ENCODE measurements at regions not wholly inside any gene's neighbourhood (a gene's known extent, or its start where the extent isn't known, plus 50 kb on each side); places are given as distances from the start of the nearest gene placed in this dataset.
"Not testable (repeated sequence)": the region's sequence is repeated elsewhere in the genome, so short reads cannot be mapped to it uniquely, and the experiment has no call there.

- no peak for DNase-seq
Measured at GRCh38 chr1:232335741-232336293, 294.1 kb downstream of the SIPA1L2 start.

- no peak for DNase-seq
Measured at GRCh38 chr1:232335261-232335660, 294.7 kb downstream of the SIPA1L2 start.

GRCh38 chr1:232334811-232335210 is 295.1 kb downstream of the SIPA1L2 start:
- DNase-seq: no peak

DNA sequence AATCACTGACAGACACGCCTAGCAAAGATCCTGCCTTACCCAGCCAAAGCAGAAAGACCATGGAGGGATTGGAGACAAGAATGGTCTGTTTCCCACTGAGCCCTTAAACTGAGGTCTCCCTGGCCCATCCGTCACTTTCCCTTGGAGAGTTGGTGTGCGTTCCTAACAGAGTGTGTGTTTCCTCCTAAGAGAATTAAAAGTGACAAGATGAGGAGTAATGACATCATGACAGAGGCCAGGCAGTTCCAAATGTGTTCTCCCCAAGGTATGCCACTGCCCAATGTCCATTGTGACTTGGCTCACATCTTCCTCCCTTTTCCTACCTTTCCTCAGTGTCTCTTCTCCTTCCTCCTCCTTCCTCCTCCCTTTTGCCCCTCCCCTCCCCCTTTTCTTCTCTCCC is 295.7 kb downstream of the SIPA1L2 start:
- no peak for DNase-seq

- DNase-seq: no peak
Measured at GRCh38 chr1:232333419-232333767, 296.5 kb downstream of the SIPA1L2 start.

GRCh38 chr1:232332710-232333418 is 297.1 kb downstream of the SIPA1L2 start:
- not testable (repeated sequence) for DNase-seq

GRCh38 chr1:232329103-232329813 is 300.7 kb downstream of the SIPA1L2 start:
- DNase-seq: no peak

- no peak for DNase-seq
Measured at GRCh38 chr1:232328486-232329102, 301.3 kb downstream of the SIPA1L2 start.

DNA sequence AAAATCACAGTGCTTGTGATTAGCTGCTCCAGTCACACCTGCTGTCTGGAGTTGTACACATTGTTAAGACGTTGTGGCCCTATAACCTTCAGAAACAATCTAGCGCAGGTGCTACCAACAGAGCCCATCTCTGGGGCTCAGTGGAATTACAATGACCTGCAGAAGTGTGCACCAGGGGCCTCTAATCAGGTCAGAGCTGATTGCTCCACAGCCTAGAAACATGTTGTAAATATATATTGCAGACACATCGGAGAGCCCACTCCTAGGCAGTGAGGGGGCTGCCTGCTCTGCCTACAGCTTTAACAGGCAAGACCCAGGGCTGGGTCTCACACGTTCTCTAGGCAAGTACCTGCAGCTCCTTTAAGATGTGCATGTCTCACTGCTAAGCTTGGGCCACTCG is 302.0 kb downstream of the SIPA1L2 start:
- no peak for DNase-seq

DNA sequence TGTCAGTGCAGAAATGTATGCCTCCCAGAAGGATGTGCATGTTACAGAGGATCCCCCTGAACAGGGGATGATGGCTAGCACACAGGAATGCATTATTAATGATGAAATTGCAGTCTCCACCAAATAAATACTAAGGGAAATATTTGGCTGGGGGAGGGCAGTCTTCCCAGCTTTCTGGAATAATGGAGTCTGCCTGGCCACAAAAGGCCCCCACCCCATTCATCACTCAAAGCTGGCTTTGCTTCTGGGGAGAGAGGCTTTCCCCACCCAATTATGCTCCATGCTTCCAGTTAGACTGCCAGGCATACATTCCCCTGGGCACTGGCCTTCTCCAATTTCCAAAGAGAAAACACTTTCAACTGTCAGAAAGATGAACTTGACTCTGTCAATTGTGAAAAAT is 302.7 kb downstream of the SIPA1L2 start:
- no peak for DNase-seq

GRCh38 chr1:232322162-232322734 is 307.7 kb downstream of the SIPA1L2 start:
- no peak for DNase-seq

DNA sequence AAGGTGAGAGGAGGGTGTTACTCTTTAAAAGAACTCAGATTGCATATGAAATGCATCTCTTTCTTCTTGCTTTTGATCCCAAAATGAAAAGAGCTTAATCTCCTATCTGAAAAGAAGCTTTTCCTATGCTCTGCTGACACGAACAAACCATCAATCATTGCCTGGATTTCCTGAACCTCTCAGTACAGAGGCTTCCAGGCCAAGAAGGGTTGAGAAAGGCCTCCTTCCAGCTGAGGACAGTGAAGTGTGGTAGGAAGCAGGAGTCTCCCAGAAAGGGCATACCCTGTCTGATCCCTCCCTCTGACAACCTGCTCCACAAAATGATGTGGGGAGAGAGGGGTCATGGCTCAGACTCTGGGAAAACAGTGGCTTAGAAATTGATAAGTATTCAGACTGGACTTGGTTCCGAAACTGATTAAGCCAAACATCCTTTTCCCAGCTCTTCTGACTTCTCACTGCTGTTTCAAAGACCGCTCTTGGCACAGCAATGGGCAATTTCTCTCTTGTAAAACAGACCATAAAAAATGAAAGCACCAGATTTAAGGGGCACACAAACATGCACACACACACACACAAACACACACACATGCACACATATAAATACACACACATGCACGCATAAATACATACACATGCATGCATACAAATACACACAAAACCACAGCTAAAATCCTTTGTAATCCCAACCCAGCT is 310.3 kb downstream of the SIPA1L2 start:
- no peak for DNase-seq

GRCh38 chr1:232319072-232319471 is 310.9 kb downstream of the SIPA1L2 start:
- no peak for DNase-seq

DNA sequence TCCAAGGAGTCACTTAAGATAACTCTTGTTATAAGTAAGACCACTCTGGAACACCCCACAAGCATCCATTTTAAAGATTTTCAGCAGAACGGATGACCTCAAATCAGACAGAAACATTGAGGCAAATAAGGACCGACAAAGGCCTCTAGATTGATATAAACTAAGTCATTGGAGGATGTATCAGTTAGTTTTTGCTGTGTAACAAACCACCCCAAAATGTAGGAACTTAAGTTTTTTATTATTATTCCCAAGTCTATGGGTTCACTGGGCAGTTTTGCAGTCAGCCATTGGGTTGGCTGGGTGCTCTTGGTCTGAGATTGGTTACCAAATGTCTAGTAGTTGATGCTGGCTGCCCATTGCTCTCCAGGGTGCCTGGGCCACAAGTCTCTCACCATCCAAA is 311.8 kb downstream of the SIPA1L2 start:
- DNase-seq: no peak

DNA sequence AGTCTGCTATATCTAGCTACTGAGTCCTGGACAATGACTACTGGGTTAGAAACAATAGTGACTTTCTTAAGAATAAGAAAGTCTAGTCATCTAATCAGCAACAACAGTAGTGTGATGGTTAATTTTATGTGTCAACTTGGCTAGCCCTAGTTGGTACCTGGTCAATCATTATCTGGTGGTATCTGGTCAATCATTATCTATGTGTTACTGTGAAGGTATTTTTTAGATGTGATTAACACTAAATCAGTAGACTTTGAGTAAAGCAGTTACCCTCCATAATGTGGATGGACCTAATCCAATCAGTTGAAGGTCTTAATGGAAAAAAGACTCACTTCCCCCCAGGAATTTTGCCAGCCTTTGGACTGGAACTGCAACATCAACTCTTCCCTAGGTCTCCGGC is 312.6 kb downstream of the SIPA1L2 start:
- DNase-seq: no peak

DNA sequence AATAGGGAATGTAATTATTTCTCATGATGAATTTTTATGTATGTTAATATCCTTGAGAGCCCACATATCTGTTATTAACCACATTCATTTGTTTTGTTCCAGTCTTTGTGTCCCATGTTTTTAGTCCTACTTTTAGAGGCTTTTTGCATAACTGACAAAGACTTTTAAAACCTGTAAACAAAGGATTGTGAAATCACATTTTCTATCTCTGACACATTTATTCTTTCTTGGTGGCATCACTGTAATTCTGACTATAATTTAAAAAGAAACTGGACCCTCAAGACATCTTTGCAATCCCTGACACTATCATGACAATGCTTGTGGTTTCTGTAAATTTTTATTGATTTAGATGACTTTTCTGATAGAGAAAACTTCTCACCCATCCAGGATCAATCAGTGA is 313.1 kb downstream of the SIPA1L2 start:
- DNase-seq: no peak

DNA sequence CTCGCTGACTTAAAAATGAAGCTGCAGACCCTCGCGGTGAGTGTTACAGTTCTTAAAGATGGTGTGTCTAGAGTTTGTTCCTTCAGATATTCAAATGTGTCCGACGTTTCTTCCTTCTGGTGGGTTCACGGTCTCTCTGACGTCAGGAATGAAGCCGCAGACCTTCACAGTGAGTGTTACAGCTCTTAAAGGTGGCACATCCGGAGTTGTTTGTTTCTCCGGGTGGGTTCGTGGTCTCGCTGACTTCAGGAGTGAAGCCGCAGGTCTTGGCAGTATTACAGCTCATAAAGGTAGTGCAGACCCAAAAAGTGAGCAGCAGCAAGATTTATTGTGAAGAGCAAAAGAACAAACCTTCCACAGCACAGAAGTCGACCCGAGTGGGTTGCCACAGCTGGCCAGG is 316.1 kb downstream of the SIPA1L2 start:
- not testable (repeated sequence) for DNase-seq

GRCh38 chr1:232310541-232310940 is 319.4 kb downstream of the SIPA1L2 start:
- no peak for DNase-seq

- no peak for DNase-seq
Measured at GRCh38 chr1:232308616-232309015, 321.3 kb downstream of the SIPA1L2 start.

GRCh38 chr1:232307296-232308017 is 322.5 kb downstream of the SIPA1L2 start:
- no peak for DNase-seq

DNA sequence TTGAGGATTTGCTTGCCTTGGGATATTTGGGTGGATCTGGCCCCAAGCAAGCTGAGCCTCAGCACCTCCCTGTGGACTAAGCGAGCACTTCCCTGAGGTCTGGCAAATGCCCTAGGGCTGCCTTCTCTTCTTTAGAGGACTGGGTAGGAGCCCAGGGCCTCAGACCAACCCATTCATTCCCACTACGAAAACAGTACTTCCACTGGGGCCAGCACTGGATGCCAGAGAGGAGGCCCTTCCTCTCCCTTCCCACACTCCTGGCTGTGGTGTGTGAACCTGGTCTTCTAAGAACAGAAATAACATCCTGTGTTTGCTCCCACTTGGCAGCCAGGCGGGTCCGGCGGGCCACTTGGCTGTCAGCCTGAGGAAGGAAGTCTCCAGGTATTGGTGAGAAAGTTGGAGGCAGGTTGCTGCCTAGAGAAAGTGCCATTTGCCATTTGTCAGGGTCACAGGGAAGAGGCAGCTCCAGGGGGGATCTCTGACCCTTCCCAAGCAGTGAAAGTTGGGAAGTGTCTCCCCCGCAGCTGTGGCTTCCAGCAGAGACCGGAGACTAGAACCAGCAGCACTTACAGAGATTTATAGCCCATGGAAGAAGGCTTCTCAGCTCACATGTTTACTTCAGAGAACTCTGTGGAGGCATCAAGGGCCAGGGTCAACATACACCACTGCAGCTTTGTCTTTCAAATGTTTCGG is 323.5 kb downstream of the SIPA1L2 start:
- no peak for DNase-seq

- DNase-seq: no peak
Measured at GRCh38 chr1:232305050-232305449, 324.9 kb downstream of the SIPA1L2 start.

All from NCI-H2227 treated with DMSO at 0.1 percent for 48 hours (cell line).